ENCODE measurements at regions not wholly inside any gene's neighbourhood (a gene's known extent, or its start where the extent isn't known, plus 50 kb on each side); places are given as distances from the start of the nearest gene placed in this dataset.

- Histone ChIP-seq H3K9me3 (ENCODE audit: insufficient read depth in 2 of 2, low read depth in 1 of 2, low read length in 1 of 2) (no peaks in the 10 kb centered on the region), H3K56ac (replicated peaks; ENCODE audit: insufficient read length, low read depth, low read length) (no peak overlapping the region), H2BK5ac (ENCODE audit: low read depth, low read length) (no peak overlapping the region), H3K79me1 (ENCODE audit: low read depth, low read length) (no peaks in the 10 kb centered on the region; the same call in 1 of the 2 replicates), H3K23ac (ENCODE audit: insufficient read length) (no peak overlapping the region), H3K23me2 (ENCODE audit: low read depth, low read length) (peaks cover 7% of the 10 kb centered on the region; the same call in 1 of the 2 replicates), H2BK12ac (ENCODE audit: low read depth, low read length) (no peak overlapping the region), H3K27ac (ENCODE audit: low read depth, low read length) (no peak overlapping the region), H4K8ac (ENCODE audit: extremely low read depth, insufficient read depth, low read length) (no peak overlapping the region), H2AK5ac (ENCODE audit: low read depth, low read length) (no peak overlapping the region), H3K14ac (ENCODE audit: insufficient read length) (no peak overlapping the region), H4K91ac (replicated peaks; ENCODE audit: insufficient read length, low read length) (no peak overlapping the region), H2BK120ac (replicated peaks; ENCODE audit: low read depth, low read length) (no peak overlapping the region), H2BK15ac (ENCODE audit: low read length) (no peak overlapping the region), H4K5ac (ENCODE audit: insufficient read length, low read depth, low read length) (no peak overlapping the region), H3K9ac (replicated peaks in 1 of 4; ENCODE audit: extremely low read depth in 1 of 4, low read depth in 3 of 4, low read length in 3 of 4) (no peak overlapping the region), H3K4me3 (ENCODE audit: extremely low read depth in 1 of 4, insufficient read depth in 2 of 4, low read depth in 3 of 4, low read length in 4 of 4) (no peak overlapping the region), H2AFZ (ENCODE audit: low read length) (no peak overlapping the region), H3K36me3 (ENCODE audit: control insufficient read depth in 2 of 4, insufficient read depth in 4 of 4, low read length in 3 of 4) (no peaks in the 10 kb centered on the region), H3K18ac (ENCODE audit: extremely low read depth, low read length) (no peak overlapping the region), H3K4me1 (replicated peaks in 1 of 4; ENCODE audit: control insufficient read depth in 3 of 4, insufficient read depth in 4 of 4, low read length in 3 of 4) (no peaks in the 10 kb centered on the region; a peak in 1 of 7 replicates), H2BK20ac (ENCODE audit: low read length) (no peak overlapping the region), H3K4ac (replicated peaks; ENCODE audit: insufficient read length, low read depth, low read length) (no peak overlapping the region), H3K79me2 (ENCODE audit: control insufficient read depth in 1 of 2, insufficient read depth in 2 of 2, low read length in 2 of 2) (no peaks in the 10 kb centered on the region), H3K4me2 (ENCODE audit: insufficient read depth in 1 of 2, low read depth in 2 of 2, low read length in 2 of 2) (no peak overlapping the region), H4K20me1 (replicated peaks in 1 of 2; ENCODE audit: control insufficient read depth in 1 of 2, insufficient read depth in 2 of 2, low read length in 2 of 2) (no peaks in the 10 kb centered on the region), H3K27me3 (replicated peaks in 1 of 4; ENCODE audit: control insufficient read depth in 3 of 4, extremely low read depth in 1 of 4, insufficient read depth in 3 of 4, low read length in 3 of 4) (no peaks in the 10 kb centered on the region)
- WGBS, 2 experiments (ENCODE audit: extremely low coverage in 1 of 2, insufficient coverage in 1 of 2, insufficient read length in 1 of 2, insufficient replicate concordance in 2 of 2, low coverage in 1 of 2, low lambda C conversion rate in 2 of 2, missing lambda C conversion rate in 1 of 2): 79% methylated on average over 9 of the region's 9 CpGs; no CpG with 5 or more reads in 1 of the 2 experiments
- ChIA-PET CTCF (ENCODE audit: partially characterized antibody) (interaction anchor here (0.6 kb wide), 1 partner anchor 400 kb away, joined by 3 read pairs; no protein-coding TSS in a partner anchor), POLR2A (ENCODE audit: partially characterized antibody) (no interaction called here)
- FAIRE-seq (no peak), DNase-seq (ENCODE audit: low read depth in 1 of 2, low spot score in 2 of 2) (no peak)
- TF ChIP-seq SAP30 (IDR thresholded peaks at IDR 0.05; ENCODE audit: insufficient read depth, insufficient replicate concordance, low read length): no peak
Measured at GRCh38 chr19:30160426-30160825, 211.8 kb upstream of the ZNF536 start.

Measured in H1 (cell line).